ENCODE measurements at regions not wholly inside any gene's neighbourhood (a gene's known extent, or its start where the extent isn't known, plus 50 kb on each side); places are given as distances from the start of the nearest gene placed in this dataset.
"Not testable (repeated sequence)": the region's sequence is repeated elsewhere in the genome, so short reads cannot be mapped to it uniquely, and the experiment has no call there.

- Histone ChIP-seq H3K9me3 (replicated peaks; ENCODE audit: control insufficient read depth, insufficient read depth, low read length) (no peaks in the 10 kb centered on the region), H3K36me3 (ENCODE audit: control insufficient read depth in 2 of 2, extremely low read depth in 1 of 2, insufficient read depth in 2 of 2, low read length in 2 of 2) (no peaks in the 10 kb centered on the region), H4K20me1 (replicated peaks; ENCODE audit: control insufficient read depth, extremely low read depth, insufficient read depth, low read length) (no peaks in the 10 kb centered on the region), H3K4me1 (ENCODE audit: control insufficient read depth, extremely low read depth, insufficient read depth, low read length) (no peaks in the 10 kb centered on the region), H3K4me3 (replicated peaks in 1 of 3; ENCODE audit: insufficient read depth in 1 of 3, low read depth in 1 of 3, low read length in 3 of 3) (no peak overlapping the region), H3K9me1 (replicated peaks; ENCODE audit: control insufficient read depth, extremely low read depth, insufficient read depth, low read length) (no peaks in the 10 kb centered on the region), H3K27me3 (ENCODE audit: control insufficient read depth in 2 of 2, insufficient read depth in 2 of 2, low read length in 2 of 2) (peaks cover 1 to 13% of the 10 kb centered on the region in 2 experiments), H3K4me2 (ENCODE audit: insufficient read depth, low read length) (no peak overlapping the region), H3K79me2 (ENCODE audit: control insufficient read depth, insufficient read depth, low read length) (no peaks in the 10 kb centered on the region), H3K27ac (ENCODE audit: insufficient read depth, low read depth, low read length) (no peak overlapping the region), H3K9ac (replicated peaks; ENCODE audit: extremely low read depth, insufficient read depth, low read length) (no peak overlapping the region), H2AFZ (ENCODE audit: low read depth, low read length) (no peak overlapping the region)
- no TSS peak for BruUV-seq (replicated peaks)
- intact Hi-C loops (cut with micrococcal nuclease) = no loop called here
- DNase-seq (ENCODE audit: low read depth, low spot score) = no peak
- POLR2A ChIA-PET = no interaction called here
- TF ChIP-seq JUN (IDR thresholded peaks at IDR 0.05; ENCODE audit: borderline replicate concordance, insufficient read depth, insufficient read length, low read depth) (no peak), MAX (IDR thresholded peaks at IDR 0.05; ENCODE audit: insufficient read depth, insufficient read length) (no peak), CTCF (IDR thresholded peaks at IDR 0.05; ENCODE audit: extremely low read depth in 1 of 2, insufficient read depth in 1 of 2, low read depth in 1 of 2, low read length in 2 of 2) (no peak), EZH2 (IDR thresholded peaks at IDR 0.05; ENCODE audit: borderline replicate concordance, low read depth, low read length, severe bottlenecking) (no peak), POLR2A (IDR thresholded peaks at IDR 0.05; ENCODE audit: low read depth, low read length) (no peak), POLR2AphosphoS5 (IDR thresholded peaks at IDR 0.05; ENCODE audit: insufficient read depth, low read depth, low read length) (no peak), GATA2 (IDR thresholded peaks at IDR 0.05; ENCODE audit: insufficient read depth, insufficient read length, low read depth, low read length) (no peak), MYC (IDR thresholded peaks at IDR 0.05; ENCODE audit: low read depth, low read length) (no peak), FOS (IDR thresholded peaks at IDR 0.05; ENCODE audit: borderline replicate concordance, insufficient read depth, low read length) (no peak)
- dilution Hi-C loops (cut with MboI; ENCODE audit: extremely low pct_ligation_motif_present, low sequenced_read_pairs) = no loop called here
- CTCF ChIA-PET = interaction anchor here (0.7 to 4.1 kb wide), 4 partner anchors 8 to 176 kb away, joined by 3 to 25 read pairs (median 3); no protein-coding TSS in a partner anchor
- no peak for FAIRE-seq
Observed at GRCh38 chr1:101485712-101486111, 248.9 kb downstream of the S1PR1 start.

GRCh38 chr1:101492144-101492543, 255.3 kb downstream of the S1PR1 start:
- DNase-seq (ENCODE audit: low read depth, low spot score); H3K27me3 ChIP-seq (ENCODE audit: control insufficient read depth in 2 of 2, insufficient read depth in 2 of 2, low read length in 2 of 2); H2AFZ ChIP-seq (ENCODE audit: low read depth, low read length); intact Hi-C loops (cut with micrococcal nuclease); H3K9me1 ChIP-seq (replicated peaks; ENCODE audit: control insufficient read depth, extremely low read depth, insufficient read depth, low read length); H3K4me2 ChIP-seq (ENCODE audit: insufficient read depth, low read length); H3K4me1 ChIP-seq (ENCODE audit: control insufficient read depth, extremely low read depth, insufficient read depth, low read length); H3K9ac ChIP-seq (replicated peaks; ENCODE audit: extremely low read depth, insufficient read depth, low read length); H3K9me3 ChIP-seq (replicated peaks; ENCODE audit: control insufficient read depth, insufficient read depth, low read length); H3K4me3 ChIP-seq (replicated peaks in 1 of 3; ENCODE audit: insufficient read depth in 1 of 3, low read depth in 1 of 3, low read length in 3 of 3); H4K20me1 ChIP-seq (replicated peaks; ENCODE audit: control insufficient read depth, extremely low read depth, insufficient read depth, low read length); POLR2A ChIA-PET; H3K79me2 ChIP-seq (ENCODE audit: control insufficient read depth, insufficient read depth, low read length); CTCF ChIA-PET; H3K36me3 ChIP-seq (ENCODE audit: control insufficient read depth in 2 of 2, extremely low read depth in 1 of 2, insufficient read depth in 2 of 2, low read length in 2 of 2); H3K27ac ChIP-seq (ENCODE audit: insufficient read depth, low read depth, low read length); BruUV-seq (replicated peaks); dilution Hi-C loops (cut with MboI; ENCODE audit: extremely low pct_ligation_motif_present, low sequenced_read_pairs): not testable (repeated sequence)
- peak; percentile 64 for FAIRE-seq

- H3K9me1 ChIP-seq (replicated peaks; ENCODE audit: control insufficient read depth, extremely low read depth, insufficient read depth, low read length); H3K27me3 ChIP-seq (ENCODE audit: control insufficient read depth in 2 of 2, insufficient read depth in 2 of 2, low read length in 2 of 2); DNase-seq (ENCODE audit: low read depth, low spot score); H3K4me2 ChIP-seq (ENCODE audit: insufficient read depth, low read length); dilution Hi-C loops (cut with MboI; ENCODE audit: extremely low pct_ligation_motif_present, low sequenced_read_pairs); POLR2A ChIA-PET; H3K36me3 ChIP-seq (ENCODE audit: control insufficient read depth in 2 of 2, extremely low read depth in 1 of 2, insufficient read depth in 2 of 2, low read length in 2 of 2); H4K20me1 ChIP-seq (replicated peaks; ENCODE audit: control insufficient read depth, extremely low read depth, insufficient read depth, low read length); BruUV-seq (replicated peaks); H2AFZ ChIP-seq (ENCODE audit: low read depth, low read length); intact Hi-C loops (cut with micrococcal nuclease); FAIRE-seq; H3K4me1 ChIP-seq (ENCODE audit: control insufficient read depth, extremely low read depth, insufficient read depth, low read length); H3K4me3 ChIP-seq (replicated peaks in 1 of 3; ENCODE audit: insufficient read depth in 1 of 3, low read depth in 1 of 3, low read length in 3 of 3); H3K9me3 ChIP-seq (replicated peaks; ENCODE audit: control insufficient read depth, insufficient read depth, low read length); H3K9ac ChIP-seq (replicated peaks; ENCODE audit: extremely low read depth, insufficient read depth, low read length); H3K79me2 ChIP-seq (ENCODE audit: control insufficient read depth, insufficient read depth, low read length); H3K27ac ChIP-seq (ENCODE audit: insufficient read depth, low read depth, low read length): not testable (repeated sequence)
- CTCF ChIA-PET = interaction anchor here (1.3 kb wide), 2 partner anchors 9 to 184 kb away, joined by 3 read pairs; no protein-coding TSS in a partner anchor
Observed at GRCh38 chr1:101493920-101494319, 257.1 kb downstream of the S1PR1 start.
